Skin of body (tissue), 1 donor: ENCODE measurements at regions not wholly inside any gene's neighbourhood (a gene's known extent, or its start where the extent isn't known, plus 50 kb on each side); places are given as distances from the start of the nearest gene placed in this dataset.
A peak's percentile ranks its signal among the peaks of the same experiment; 100 is the strongest.
"Not testable (repeated sequence)": the region's sequence is repeated elsewhere in the genome, so short reads cannot be mapped to it uniquely, and the experiment has no call there.

Experiments used
- DNase-seq: peaks from one replicate; lab custom pipeline; 2025; lab: John Stamatoyannopoulos, UW

GRCh38 chr1:83039091-83039490, 959.8 kb downstream of the TTLL7 start:
- not testable (repeated sequence) for DNase-seq

DNA sequence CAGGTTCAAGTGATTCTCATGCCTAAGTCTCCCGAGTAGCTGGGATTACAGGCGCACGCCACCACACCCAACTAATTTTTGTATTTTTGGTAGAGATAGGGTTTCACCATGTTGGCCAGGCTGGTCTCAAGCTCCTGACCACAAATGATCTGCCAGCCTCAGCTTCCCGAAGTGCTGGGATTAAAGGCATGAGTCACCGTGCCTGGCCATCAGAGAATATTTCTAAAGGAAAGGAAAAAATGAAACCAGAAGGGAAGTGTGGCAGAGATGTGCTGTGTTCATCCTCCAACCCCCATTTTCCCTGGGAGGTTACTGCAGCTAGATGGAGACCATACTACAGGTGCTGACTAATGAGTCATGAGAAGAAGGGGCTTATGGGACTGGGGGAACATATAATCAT, 964.1 kb downstream of the TTLL7 start:
- no peak for DNase-seq

DNA sequence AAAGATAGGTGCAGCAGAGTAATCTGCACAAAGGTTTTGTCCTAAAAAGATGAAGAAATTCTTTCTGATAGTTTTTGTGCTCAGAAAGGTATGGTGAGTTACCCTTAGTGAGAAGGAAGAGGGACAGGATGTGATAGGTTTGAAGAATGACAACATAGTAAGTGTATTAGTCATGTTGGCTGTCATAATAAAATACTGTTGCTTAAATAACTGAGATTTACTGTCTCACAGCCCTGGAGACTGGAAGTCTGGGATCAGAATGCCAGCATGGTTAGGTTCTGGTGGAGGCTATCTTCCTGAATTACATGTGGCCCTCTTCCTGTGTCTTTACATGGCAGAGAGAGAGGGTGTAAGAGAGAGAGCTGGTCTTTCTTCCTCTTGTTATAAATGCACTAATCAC, 965.2 kb downstream of the TTLL7 start:
- DNase-seq, result no peak

DNA sequence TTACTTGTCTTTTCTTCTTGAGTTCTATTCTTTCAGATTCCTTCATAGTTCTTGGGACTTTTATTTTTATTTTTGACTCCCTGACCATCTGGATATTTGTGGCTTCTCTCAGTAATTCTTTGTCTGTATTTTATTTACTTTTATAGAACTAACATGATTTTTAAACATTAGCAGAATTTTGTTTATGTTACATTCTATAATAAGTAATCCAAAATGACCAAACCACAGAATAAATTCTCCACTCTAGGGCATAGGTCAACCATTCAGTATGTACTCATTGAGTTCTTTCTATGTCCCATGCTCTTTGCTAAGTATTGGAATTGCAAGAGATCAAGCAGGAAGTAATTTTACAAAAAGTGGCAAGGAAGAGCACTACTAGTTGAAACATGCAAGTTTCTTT, 969.0 kb downstream of the TTLL7 start:
- DNase-seq, result no peak

GRCh38 chr1:83029050-83029449, 969.9 kb downstream of the TTLL7 start:
- no peak for DNase-seq

GRCh38 chr1:83028467-83028866, 970.5 kb downstream of the TTLL7 start:
- DNase-seq, result no peak

GRCh38 chr1:83027511-83027910, 971.4 kb downstream of the TTLL7 start:
- DNase-seq, result no peak

GRCh38 chr1:83026745-83027144, 972.2 kb downstream of the TTLL7 start:
- no peak for DNase-seq

DNA sequence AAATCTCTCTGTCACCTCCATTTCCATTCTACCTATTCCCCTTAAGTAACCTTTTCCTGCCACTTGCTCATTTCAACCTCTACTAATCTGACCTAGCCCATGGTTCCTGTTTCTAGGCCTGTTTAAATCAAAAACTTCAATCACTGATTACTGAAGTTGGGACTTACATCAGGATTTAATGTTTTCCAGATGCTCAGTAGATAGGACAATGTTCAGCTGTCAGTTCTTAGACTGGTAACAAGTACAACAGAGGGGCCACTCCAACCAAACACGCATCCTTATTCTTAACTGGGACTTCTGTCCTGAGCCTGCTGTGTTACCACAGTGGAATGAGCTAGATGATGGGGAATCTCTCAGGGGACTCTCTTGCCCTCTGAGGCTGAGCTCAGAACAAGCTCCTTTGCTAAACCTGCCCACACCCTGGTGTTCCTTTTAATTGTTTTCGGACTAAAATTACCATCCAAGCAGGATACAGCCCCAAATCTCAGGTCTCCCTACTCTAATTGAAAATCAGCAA, 974.6 kb downstream of the TTLL7 start:
- DNase-seq, result peak; percentile 5

GRCh38 chr1:83023212-83023611, 975.7 kb downstream of the TTLL7 start:
- DNase-seq, result no peak

GRCh38 chr1:83022206-83022605, 976.7 kb downstream of the TTLL7 start:
- DNase-seq, result no peak

- DNase-seq, result no peak
These were observed 981.2 kb downstream of the TTLL7 start for GRCh38 chr1:83017701-83018100.

DNA sequence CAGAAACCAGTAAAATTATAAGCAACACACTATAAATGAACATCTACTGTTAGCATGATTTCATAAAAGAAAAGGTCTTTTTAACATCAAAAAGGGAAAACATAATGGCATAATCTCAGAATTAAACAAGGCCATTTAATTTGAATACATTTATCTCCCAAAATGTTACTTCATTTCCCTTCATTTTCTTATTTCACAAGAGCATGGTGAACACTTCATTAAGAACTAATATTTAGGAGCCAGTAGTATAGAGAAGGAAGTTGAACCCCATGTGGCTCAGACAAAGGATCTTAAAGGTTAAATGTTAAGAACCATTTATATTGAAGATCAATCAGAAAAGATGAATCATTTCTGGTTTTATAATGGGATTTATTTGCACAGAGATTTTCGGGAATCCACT, 981.7 kb downstream of the TTLL7 start:
- DNase-seq, result no peak

DNA sequence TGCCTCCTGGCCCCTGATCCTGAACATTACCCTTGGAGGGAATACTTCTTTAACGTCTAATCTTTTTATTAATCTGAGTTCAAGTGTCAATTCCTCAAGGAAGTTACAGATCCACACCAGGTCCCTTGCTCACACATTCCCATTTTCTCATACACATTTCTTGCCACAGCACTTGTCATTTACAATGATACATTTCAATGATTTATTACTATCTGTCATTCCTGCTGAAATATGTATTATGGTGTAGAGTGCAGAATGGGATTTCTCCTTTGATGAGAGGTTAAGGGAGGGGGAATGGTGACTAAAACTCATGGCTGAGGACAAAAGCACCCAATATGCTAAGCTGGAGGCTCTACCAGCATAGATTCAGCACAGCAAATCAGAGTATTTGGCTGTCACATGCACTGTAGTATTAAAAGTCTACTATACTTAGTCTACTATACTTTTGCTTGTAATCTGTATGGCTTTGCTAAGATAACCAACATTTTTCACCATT, 982.5 kb downstream of the TTLL7 start:
- no peak for DNase-seq

DNA sequence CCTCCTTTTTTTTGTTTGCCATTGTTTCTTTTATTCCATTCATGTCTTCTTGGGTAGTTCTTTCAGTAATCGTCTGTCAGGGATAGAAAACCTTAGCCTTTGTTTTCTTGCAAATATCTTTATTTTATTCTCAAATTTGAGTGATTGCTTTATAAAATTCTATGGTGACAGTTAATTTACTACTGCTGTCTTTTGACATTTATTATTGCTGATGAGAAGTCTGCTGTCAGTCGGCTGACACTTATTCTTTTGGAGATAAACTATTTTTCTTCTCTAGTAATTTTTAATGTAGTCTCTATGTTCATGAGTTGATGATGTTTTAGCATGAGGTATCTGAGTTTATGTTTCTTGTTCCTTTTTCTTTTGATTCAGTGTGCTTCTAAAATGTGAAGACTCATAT, 983.8 kb downstream of the TTLL7 start:
- no peak for DNase-seq

GRCh38 chr1:83012950-83013349, 986.0 kb downstream of the TTLL7 start:
- DNase-seq, result no peak

GRCh38 chr1:83011265-83011664, 987.7 kb downstream of the TTLL7 start:
- DNase-seq, result no peak

DNA sequence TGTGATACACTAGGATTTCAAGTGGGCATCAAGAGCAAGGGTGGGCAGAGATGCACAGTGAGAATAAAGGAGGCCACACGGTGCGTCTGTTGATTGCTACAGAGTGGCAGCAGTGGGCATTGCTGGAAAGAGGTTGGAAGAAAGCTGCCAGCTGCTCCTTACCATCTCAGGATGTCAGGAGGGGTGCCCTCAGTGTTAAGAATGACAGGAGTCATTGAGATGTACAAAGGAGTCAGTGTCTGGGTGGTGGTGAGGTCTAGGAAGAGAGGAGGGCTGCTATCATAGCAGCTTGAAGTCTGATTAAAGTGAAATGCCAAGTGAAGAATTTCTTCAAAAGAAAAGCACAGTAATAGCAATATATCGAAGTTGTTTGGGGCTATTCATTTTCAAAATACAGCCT, 992.7 kb downstream of the TTLL7 start:
- DNase-seq, result no peak

DNA sequence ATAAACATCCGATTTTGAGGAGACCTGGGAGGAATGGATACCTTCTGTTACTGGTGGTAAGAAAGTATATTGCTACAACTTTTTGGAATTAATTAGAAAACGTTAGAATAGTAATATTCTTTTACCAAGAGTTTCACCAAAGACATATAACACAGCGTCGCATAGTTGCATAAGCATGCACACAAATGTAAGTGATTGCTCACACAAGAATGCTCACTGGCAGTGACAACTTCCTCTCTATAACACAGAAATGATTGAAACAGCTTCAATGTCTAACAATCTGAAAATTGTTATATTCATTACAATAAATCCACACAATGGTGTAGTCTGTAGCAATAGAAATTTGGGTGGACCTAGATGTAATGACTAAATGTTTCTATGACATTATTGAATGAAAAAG, 998.6 kb downstream of the TTLL7 start:
- DNase-seq, result no peak

- no peak for DNase-seq
These were observed 1003.0 kb downstream of the TTLL7 start for GRCh38 chr1:82995951-82996350.

DNA sequence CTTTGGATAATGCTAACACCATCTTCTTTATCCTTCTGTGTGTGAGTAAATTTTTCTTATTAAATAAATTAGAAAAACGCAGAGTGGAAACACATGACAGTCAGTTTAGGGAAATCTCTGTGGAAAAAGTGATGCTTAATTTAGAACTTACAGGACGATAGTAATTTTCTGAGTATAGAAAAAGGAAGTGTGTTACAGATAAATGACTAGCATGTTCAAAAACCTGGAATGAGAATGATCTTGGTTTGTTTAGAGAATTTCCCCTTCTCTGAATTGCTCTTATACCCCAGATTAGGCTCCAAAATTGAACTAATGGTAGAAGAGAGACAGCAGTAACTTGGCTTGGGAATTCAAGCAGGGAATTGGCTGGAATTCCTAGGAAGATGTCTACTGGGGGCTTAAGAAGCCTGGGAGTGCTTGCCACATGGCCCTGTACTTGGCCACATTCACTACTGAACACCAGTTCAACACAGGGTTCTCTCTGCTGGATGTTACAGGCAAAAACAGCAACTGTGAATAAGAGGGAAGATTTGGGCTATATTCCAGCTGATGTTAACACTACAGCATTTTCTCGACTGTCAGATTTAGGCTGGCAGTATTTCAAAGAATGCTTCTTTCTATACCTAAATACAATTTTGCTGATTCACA, 1004.2 kb downstream of the TTLL7 start:
- DNase-seq, result peak; percentile 97

DNA sequence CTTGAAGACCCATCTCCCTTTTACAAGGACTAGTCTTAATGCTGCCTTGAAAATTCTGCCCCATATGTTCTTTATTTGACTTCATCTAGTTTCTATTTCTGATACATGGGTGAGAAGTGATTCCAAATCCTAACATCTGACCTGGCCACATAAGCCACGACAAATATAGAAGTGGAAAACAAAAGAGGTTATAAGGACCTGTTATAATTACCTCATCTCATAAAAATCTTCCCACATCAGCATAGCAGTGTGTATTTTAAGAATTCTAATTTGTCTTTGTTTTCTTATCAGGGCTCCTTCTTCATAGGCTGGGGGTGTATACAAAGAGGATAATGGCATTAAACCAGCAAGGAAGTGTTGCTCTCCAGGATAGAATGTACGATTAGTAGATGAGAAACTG, 1007.4 kb downstream of the TTLL7 start:
- no peak for DNase-seq

DNA sequence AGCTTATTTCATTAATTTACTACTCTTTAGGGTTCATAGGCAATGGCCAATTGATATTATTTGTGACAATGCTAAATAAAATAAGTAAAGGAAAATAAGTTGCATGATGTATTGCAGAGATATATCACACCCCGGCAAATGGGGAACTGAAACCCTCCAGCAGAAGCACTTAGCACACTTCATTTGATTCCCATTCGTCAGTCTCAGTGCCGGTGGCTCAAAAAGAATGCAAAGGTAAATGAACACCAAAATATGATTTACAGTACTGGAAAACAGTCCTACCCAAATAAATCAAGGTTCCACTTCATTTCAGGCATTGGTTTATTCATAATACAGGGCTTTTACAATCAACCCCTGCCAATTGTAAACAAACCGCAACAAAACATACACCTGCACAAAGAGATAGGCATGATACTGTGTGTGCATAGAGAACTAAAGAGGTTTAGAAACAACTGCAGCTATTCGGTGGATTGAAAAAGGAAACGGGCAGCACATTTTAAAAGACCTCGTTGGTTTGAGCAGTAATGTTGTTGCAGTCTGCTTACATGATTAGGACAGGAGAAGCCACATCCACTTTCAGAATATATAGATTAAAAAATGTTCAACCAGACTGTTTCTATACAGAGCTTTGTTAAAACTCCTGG, 1019.2 kb downstream of the TTLL7 start:
- no peak for DNase-seq
